Omental fat pad (tissue), 3 donors: ENCODE measurements at regions not wholly inside any gene's neighbourhood (a gene's known extent, or its start where the extent isn't known, plus 50 kb on each side); places are given as distances from the start of the nearest gene placed in this dataset.

ENCODE experiments used
- ATAC-seq: fragments of 150-250 bp; one replicate; pipeline ENCODE4 v1.9.1; 2016; ENCODE audit warnings: mild to moderate bottlenecking, moderate library complexity; ENCODE audit not compliant: low FRiP score
- DNase-seq: peaks from one replicate; pipeline ENCODE4 v3.0.0-alpha.2; 2019; ENCODE audit warnings: low spot score
- CTCF ChIP-seq, 3 donors: fragments of 450-650 bp; IDR thresholded peaks; one replicate each; pipeline ENCODE4 v1.5.1; 2016 to 2017; ENCODE audit warnings: antibody characterized with exemption in 3 of 3, mild to moderate bottlenecking in 3 of 3, moderate library complexity in 2 of 3

GRCh38 chr15:95160316-95160715 is 929.0 kb downstream of the MCTP2 start:
- DNase-seq, result no peak

DNA sequence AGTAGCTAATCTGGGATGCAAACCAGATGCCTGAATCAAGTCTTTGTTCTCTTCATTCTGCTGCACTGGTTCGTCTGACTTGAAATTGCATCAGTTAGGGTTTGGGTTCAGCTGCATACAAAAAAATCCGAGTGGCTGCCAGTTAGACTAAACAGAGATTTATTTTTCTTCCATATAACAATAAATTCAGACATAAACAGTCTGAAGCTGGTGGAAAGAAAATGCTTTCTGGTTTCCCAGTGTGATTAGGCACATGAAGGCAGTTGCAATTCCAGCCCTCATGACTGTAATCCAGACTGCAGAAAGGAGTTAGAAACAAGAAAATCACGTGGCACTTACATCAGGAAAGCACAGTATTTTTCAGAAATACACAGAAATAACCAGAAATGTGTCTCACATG is 930.7 kb downstream of the MCTP2 start:
- ATAC-seq, result no peak
- TF ChIP-seq CTCF (IDR thresholded peaks at IDR 0.05), result no peak
- DNase-seq, result no peak

More at GRCh38 chr15:95160316-95160715, 929.0 kb downstream of the MCTP2 start:
- TF ChIP-seq CTCF (IDR thresholded peaks at IDR 0.05), result no peak
- no peak for ATAC-seq

DNA sequence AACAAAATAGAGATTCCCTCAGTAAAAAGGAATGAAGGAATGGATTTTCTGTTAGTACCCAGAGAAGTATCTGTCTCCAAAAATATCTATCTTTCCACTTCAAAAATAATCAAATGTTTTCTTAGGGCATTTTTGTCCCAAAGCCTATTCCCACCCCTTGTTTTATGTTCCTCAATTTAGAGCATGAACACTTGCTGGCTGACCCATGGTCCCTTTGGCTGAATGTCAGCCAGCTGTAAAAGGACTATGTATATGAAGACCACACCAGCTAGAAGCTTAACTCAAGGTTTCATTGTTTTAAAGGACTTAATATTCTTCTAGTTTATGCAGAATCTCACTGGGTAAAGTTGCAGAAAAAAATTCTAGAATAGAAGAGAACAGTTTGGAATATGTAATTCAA is 931.2 kb downstream of the MCTP2 start:
- ATAC-seq (no peak), DNase-seq (no peak)
- no peak for TF ChIP-seq CTCF (IDR thresholded peaks at IDR 0.05)

DNA sequence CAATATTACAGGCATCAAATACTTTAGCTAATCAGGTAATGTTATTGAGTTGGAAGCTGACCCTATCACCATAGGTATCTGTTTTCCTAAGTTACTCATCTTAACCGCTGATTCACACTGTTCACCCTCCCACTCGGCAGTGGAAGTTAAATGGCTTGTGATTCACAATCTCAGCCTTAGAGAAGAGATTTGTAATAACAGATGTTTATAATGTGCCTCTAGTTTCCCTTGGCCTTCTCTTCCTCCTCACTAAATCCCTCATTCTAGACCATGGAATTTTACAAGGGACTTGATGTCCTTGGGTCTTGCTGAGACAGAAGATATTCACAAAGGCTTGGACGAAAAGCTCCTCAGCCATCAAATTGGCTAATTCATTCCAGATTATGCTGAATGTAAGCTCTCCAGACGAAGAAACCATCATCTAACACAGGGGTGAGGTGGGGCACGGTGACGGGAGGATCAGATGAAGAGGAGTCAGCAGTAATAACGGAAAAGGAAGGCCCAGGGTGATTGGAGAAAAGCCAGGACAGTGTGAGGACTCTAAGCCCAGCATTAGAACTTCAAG is 931.7 kb downstream of the MCTP2 start:
- no peak for TF ChIP-seq CTCF (IDR thresholded peaks at IDR 0.05)
- DNase-seq (no peak), ATAC-seq (peak; percentile 90)

DNA sequence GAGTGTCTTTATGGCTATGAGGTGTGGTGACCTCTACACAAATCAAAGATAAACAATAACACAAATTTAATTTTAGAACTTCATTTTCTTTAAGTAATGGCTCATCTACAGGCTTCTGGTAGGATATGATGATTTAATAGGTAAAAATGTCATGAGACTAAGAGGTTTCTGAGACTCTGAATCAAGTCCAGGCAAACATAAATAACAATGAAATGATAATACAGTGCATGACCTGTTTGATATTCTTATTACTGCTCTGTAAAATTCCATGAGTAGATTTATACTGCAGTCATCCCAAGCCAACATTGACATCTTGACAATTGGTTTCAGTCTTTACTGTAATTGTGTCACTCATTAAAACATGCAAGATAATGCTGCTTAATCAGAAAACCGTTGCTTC is 936.8 kb downstream of the MCTP2 start:
- no peak for TF ChIP-seq CTCF (IDR thresholded peaks at IDR 0.05)
- no peak for ATAC-seq
- DNase-seq, result no peak

- no peak for ATAC-seq
- no peak for DNase-seq
- no peak for TF ChIP-seq CTCF (IDR thresholded peaks at IDR 0.05)
These were observed 937.6 kb downstream of the MCTP2 start for GRCh38 chr15:95168951-95169431.
